ENCODE measurements at regions not wholly inside any gene's neighbourhood (a gene's known extent, or its start where the extent isn't known, plus 50 kb on each side); places are given as distances from the start of the nearest gene placed in this dataset.
"Not testable (repeated sequence)": the region's sequence is repeated elsewhere in the genome, so short reads cannot be mapped to it uniquely, and the experiment has no call there.

- H3K4me3 ChIP-seq (ENCODE audit: low read depth, low read length) = no peak overlapping the region
- TF ChIP-seq, protein P1, sequence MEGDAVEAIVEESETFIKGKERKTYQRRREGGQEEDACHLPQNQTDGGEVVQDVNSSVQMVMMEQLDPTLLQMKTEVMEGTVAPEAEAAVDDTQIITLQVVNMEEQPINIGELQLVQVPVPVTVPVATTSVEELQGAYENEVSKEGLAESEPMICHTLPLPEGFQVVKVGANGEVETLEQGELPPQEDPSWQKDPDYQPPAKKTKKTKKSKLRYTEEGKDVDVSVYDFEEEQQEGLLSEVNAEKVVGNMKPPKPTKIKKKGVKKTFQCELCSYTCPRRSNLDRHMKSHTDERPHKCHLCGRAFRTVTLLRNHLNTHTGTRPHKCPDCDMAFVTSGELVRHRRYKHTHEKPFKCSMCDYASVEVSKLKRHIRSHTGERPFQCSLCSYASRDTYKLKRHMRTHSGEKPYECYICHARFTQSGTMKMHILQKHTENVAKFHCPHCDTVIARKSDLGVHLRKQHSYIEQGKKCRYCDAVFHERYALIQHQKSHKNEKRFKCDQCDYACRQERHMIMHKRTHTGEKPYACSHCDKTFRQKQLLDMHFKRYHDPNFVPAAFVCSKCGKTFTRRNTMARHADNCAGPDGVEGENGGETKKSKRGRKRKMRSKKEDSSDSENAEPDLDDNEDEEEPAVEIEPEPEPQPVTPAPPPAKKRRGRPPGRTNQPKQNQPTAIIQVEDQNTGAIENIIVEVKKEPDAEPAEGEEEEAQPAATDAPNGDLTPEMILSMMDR (IDR thresholded peaks at IDR 0.05; ENCODE audit: insufficient read depth, low read depth, low read length) = no peak
- DNase-seq (ENCODE audit: low read depth) = no peak
These were observed 117.3 kb downstream of the MYCN start for GRCh38 chr2:16057661-16058060.

- H3K4me3 ChIP-seq (ENCODE audit: low read depth, low read length) = no peak overlapping the region
- TF ChIP-seq, protein P1 (IDR thresholded peaks at IDR 0.05; ENCODE audit: insufficient read depth, low read depth, low read length) = no peak
- DNase-seq (ENCODE audit: low read depth) = no peak
These were observed 115.7 kb downstream of the MYCN start for GRCh38 chr2:16055848-16056580.

GRCh38 chr2:16053437-16054257, 113.3 kb downstream of the MYCN start:
- H3K4me3 ChIP-seq (ENCODE audit: low read depth, low read length) = no peak overlapping the region
- DNase-seq (ENCODE audit: low read depth) = no peak
- TF ChIP-seq, protein P1 (IDR thresholded peaks at IDR 0.05; ENCODE audit: insufficient read depth, low read depth, low read length) = no peak

- DNase-seq (ENCODE audit: low read depth); H3K4me3 ChIP-seq (ENCODE audit: low read depth, low read length): not testable (repeated sequence)
These were observed 112.3 kb downstream of the MYCN start for GRCh38 chr2:16052571-16053052.

DNA sequence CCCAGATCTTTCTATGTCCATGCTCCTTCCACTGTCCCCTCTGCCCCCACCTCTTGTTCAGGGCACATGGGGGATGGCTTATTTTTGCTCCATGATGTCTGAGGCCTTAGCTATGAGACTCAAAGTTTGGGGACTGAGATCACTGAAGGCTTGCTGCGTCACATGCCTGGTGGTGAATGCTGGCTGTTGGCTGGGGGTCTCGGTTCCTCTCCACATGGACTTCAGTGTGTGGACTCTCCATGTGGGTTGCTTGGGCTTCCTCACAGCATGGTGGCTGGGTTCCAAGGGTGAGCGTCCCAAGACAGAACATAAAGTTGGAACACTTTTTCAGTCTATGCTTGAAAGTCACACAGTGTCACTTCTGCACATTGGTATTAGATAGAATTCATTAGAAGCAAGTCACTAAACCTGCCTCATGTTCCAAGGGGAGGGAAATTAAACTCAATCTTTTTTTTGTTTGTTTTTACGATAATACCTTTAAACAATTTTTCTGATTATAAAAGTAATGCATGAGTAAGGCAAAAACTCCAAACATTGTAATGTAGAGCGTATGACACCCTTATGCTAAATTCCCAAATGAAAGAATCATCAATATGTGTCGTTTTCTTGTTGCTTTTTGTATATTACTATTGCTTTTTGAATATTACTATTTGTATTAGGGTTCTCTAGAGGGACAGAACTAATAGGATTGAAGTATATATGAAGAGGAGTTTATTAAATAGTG, 111.7 kb downstream of the MYCN start:
- TF ChIP-seq, protein P1 (IDR thresholded peaks at IDR 0.05; ENCODE audit: insufficient read depth, low read depth, low read length) = no peak
- no peak overlapping the region for H3K4me3 ChIP-seq (ENCODE audit: low read depth, low read length)
- DNase-seq (ENCODE audit: low read depth) = no peak

DNA sequence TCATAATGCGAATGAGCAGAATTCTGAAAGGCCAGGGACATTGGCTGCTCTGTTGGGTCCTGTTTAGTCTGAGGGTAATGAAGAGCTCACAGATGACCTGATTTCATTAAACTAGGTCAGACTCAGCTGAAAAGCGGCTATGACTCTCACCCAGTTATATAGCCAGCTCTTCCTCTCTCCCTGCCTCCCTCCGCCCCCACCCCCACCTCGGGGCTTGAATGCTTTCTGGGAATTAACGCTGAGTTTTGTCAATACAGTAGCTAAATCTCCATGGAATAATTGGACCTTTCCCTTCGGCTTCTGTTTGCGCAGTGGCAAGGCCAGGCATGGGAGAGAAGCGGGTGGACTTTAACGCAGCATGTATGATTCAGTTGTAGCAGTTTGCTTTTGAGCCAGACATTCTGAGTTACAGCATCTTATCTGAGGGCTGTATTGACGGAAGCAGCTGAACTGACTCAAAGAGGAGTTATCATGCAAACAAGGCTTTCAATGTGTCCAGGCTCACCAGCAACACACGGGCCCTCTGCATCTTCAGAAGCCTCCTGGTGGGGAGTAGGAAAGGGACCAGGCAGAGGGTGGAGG, 110.6 kb downstream of the MYCN start:
- no peak overlapping the region for H3K4me3 ChIP-seq (ENCODE audit: low read depth, low read length)
- TF ChIP-seq, protein P1 (IDR thresholded peaks at IDR 0.05; ENCODE audit: insufficient read depth, low read depth, low read length) = no peak
- no peak for DNase-seq (ENCODE audit: low read depth)
